GM12892 (cell line): ENCODE measurements at regions not wholly inside any gene's neighbourhood (a gene's known extent, or its start where the extent isn't known, plus 50 kb on each side); places are given as distances from the start of the nearest gene placed in this dataset.

Source experiments
- DNase-seq: peaks from one replicate; pipeline ENCODE4 v3.0.0; 2011; ENCODE audit not compliant: insufficient read length
- FAIRE-seq: peaks from 2 replicates; lab custom pipeline; 2011; peaks lifted over from hg19 to GRCh38; lab: Jason Lieb, UNC
- POLR2A ChIP-seq: IDR thresholded peaks from 2 replicates; pipeline ENCODE4 v1.6.1; 2011; ENCODE audit warnings: low read depth, low read length, control low read depth
- POLR2AphosphoS5 ChIP-seq: IDR thresholded peaks from 2 replicates; pipeline ENCODE4 v1.6.1; 2011; ENCODE audit warnings: low read depth, low read length, control low read depth
- TAF1 ChIP-seq: IDR thresholded peaks from 2 replicates; pipeline ENCODE4 v1.6.1; 2011; ENCODE audit warnings: low read depth, mild to moderate bottlenecking, control low read depth, low read length, borderline replicate concordance

GRCh38 chr9:108609227-108609896 lies 246.4 kb downstream of the ACTL7B start:
- FAIRE-seq, result no peak
- TF ChIP-seq POLR2A, result no peak
- no peak for TF ChIP-seq TAF1
- TF ChIP-seq POLR2AphosphoS5, result no peak
- DNase-seq, result no peak

DNA sequence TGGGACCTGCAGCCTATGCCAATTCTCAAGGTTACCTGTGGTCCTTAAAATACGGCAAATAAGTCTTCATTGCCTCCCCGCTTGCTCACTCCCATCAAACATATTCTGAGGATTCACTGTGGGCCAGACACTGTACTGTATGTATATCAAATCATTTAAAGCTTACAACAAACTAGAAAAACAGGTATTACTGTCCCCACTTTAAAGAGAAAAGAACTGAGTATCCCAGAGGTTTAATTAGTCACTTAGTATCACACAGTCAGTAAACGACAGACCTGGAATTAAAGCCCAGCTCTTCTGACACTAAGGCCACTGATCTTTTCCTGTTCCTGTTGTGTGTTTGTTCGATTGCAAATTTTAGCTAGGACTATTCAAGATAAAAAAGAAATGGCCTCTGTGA lies 248.2 kb downstream of the ACTL7B start:
- TF ChIP-seq TAF1 (no peak), POLR2AphosphoS5 (no peak)
- DNase-seq, result no peak
- no peak for FAIRE-seq

DNA sequence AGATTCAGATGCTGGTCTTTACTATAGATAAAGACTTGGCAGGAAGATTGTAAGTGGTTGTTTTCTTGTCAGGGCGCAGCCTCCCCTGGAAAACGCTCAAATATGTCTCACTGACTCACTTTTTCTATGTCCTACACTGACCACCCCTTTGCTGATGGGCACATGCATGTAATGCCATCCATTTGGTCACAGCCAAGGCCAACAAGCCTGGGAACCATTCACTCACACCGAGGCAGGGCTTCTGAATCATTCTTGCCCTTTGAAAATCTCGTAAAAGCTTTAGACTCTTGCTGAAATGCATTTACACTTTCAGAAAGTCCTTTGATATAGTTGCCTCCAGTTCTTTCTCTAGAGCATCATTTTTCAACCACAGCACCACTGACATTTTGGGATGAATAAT lies 249.4 kb downstream of the ACTL7B start:
- DNase-seq, result no peak
- FAIRE-seq, result no peak
- TF ChIP-seq POLR2A (no peak), TAF1 (no peak), POLR2AphosphoS5 (no peak)

GRCh38 chr9:108603141-108603540 lies 252.6 kb downstream of the ACTL7B start:
- TF ChIP-seq POLR2AphosphoS5, result no peak
- no peak for TF ChIP-seq TAF1
- no peak for TF ChIP-seq POLR2A
- FAIRE-seq (no peak), DNase-seq (no peak)

DNA sequence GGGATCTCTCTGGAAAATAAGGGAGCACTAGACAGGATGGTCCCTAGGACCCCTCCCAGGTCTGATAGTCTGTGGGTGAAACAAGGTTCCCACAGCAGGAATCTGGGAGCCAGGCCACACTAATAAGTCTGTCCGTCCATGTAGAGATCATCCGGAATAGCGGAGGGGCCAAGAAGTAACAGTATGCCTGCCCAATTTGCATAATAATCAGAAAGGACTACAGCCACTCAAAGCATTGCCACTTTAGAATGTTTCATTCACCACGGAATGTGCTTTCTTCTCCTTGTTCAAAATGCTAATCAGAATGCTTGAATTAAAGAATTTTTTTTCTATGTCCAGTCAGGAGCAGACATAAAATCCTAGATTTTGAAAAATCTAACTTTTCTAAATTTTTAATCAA lies 254.9 kb downstream of the ACTL7B start:
- DNase-seq, result no peak
- FAIRE-seq, result no peak
- no peak for TF ChIP-seq POLR2A
- no peak for TF ChIP-seq TAF1
- TF ChIP-seq POLR2AphosphoS5, result no peak

GRCh38 chr9:108599571-108599970 lies 256.2 kb downstream of the ACTL7B start:
- TF ChIP-seq TAF1, result no peak
- DNase-seq (no peak), FAIRE-seq (no peak)

- FAIRE-seq (no peak), DNase-seq (no peak)
- TF ChIP-seq POLR2AphosphoS5, result no peak
- no peak for TF ChIP-seq TAF1
- TF ChIP-seq POLR2A, result no peak
Measured at GRCh38 chr9:108591121-108591520, 264.7 kb downstream of the ACTL7B start.

- DNase-seq (no peak), FAIRE-seq (no peak)
- TF ChIP-seq POLR2A (no peak), POLR2AphosphoS5 (no peak), TAF1 (no peak)
Measured at GRCh38 chr9:108588246-108588645, 267.5 kb downstream of the ACTL7B start.

- DNase-seq (no peak), FAIRE-seq (no peak)
- no peak for TF ChIP-seq TAF1
- TF ChIP-seq POLR2AphosphoS5, result no peak
- no peak for TF ChIP-seq POLR2A
Measured at GRCh38 chr9:108586471-108587139, 269.2 kb downstream of the ACTL7B start.

DNA sequence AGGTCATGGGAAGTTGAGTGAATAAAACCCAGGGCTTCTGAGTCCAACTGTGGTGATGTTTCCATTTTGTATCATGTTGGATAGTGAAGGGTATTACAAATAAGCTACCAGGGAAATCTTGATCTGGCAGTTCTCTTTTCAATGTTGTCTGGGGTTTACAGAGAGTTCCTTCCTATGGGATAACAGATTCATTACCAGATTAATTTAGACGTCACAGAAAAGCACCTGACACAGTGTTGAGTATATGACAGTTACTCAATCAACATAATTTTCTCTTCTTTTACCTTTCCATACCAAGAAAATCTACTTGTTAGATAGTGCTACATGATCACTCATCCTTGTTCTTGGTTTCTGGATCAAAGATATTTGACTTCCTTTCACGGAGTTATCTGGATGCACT lies 270.9 kb downstream of the ACTL7B start:
- FAIRE-seq (no peak), DNase-seq (no peak)
- TF ChIP-seq POLR2AphosphoS5, result no peak
- TF ChIP-seq TAF1, result no peak
- no peak for TF ChIP-seq POLR2A

GRCh38 chr9:108582726-108583125 lies 273.1 kb downstream of the ACTL7B start:
- TF ChIP-seq POLR2A, result no peak
- TF ChIP-seq TAF1, result no peak
- no peak for TF ChIP-seq POLR2AphosphoS5
- no peak for DNase-seq
- no peak for FAIRE-seq
